HG03095 (cell line): ENCODE measurements at regions not wholly inside any gene's neighbourhood (a gene's known extent, or its start where the extent isn't known, plus 50 kb on each side); places are given as distances from the start of the nearest gene placed in this dataset.

ENCODE experiments used
- ATAC-seq: cut with Tn5 transposase; IDR thresholded peaks from one replicate; pipeline ENCODE4 v1.9.1; 2021; ENCODE audit warnings: moderate library complexity; ENCODE audit not compliant: unreplicated experiment

GRCh38 chr12:115160271-115161128 is 476.5 kb upstream of the TBX3 start:
- no peak for ATAC-seq

- no peak for ATAC-seq
Measured at GRCh38 chr12:115158816-115159215, 474.8 kb upstream of the TBX3 start.

- ATAC-seq, result no peak
Measured at GRCh38 chr12:115155665-115156645, 472.0 kb upstream of the TBX3 start.

GRCh38 chr12:115149685-115150378 is 465.9 kb upstream of the TBX3 start:
- ATAC-seq, result no peak

GRCh38 chr12:115149279-115149678 is 465.3 kb upstream of the TBX3 start:
- no peak for ATAC-seq

GRCh38 chr12:115147916-115148315 is 463.9 kb upstream of the TBX3 start:
- ATAC-seq, result no peak

- ATAC-seq, result no peak
Measured at GRCh38 chr12:115146453-115146852, 462.5 kb upstream of the TBX3 start.

GRCh38 chr12:115144425-115144824 is 460.4 kb upstream of the TBX3 start:
- no peak for ATAC-seq

- ATAC-seq, result no peak
Measured at GRCh38 chr12:115140981-115141655, 457.1 kb upstream of the TBX3 start.

- ATAC-seq, result no peak
Measured at GRCh38 chr12:115137812-115138521, 454.0 kb upstream of the TBX3 start.

- no peak for ATAC-seq
Measured at GRCh38 chr12:115135800-115136211, 451.8 kb upstream of the TBX3 start.

GRCh38 chr12:115134298-115134697 is 450.3 kb upstream of the TBX3 start:
- ATAC-seq, result no peak

- ATAC-seq, result no peak
Measured at GRCh38 chr12:115132905-115133304, 448.9 kb upstream of the TBX3 start.

GRCh38 chr12:115132145-115132544 is 448.2 kb upstream of the TBX3 start:
- no peak for ATAC-seq

- no peak for ATAC-seq
Measured at GRCh38 chr12:115129727-115130126, 445.8 kb upstream of the TBX3 start.

GRCh38 chr12:115121053-115121452 is 437.1 kb upstream of the TBX3 start:
- no peak for ATAC-seq

- ATAC-seq, result no peak
Measured at GRCh38 chr12:115118177-115118724, 434.3 kb upstream of the TBX3 start.

GRCh38 chr12:115114140-115114539 is 430.2 kb upstream of the TBX3 start:
- ATAC-seq, result no peak

GRCh38 chr12:115109863-115110262 is 425.9 kb upstream of the TBX3 start:
- no peak for ATAC-seq
